Spleen (tissue), 11 donors: ENCODE measurements at regions not wholly inside any gene's neighbourhood (a gene's known extent, or its start where the extent isn't known, plus 50 kb on each side); places are given as distances from the start of the nearest gene placed in this dataset.
"Not testable (repeated sequence)": the region's sequence is repeated elsewhere in the genome, so short reads cannot be mapped to it uniquely, and the experiment has no call there.

Source experiments
- DNase-seq: peaks from one replicate; pipeline ENCODE4 v3.0.0-alpha.2; 2020
- H3K27ac ChIP-seq, 8 donors: fragments of 200-600 bp; sonication (generic) in 7 of 8; 1 replicate in 4 of 8; 2 replicates in 4 of 8; pipeline versions ENCODE4 v1.5.0 to v1.8.0; 2016 to 2021; ENCODE audit warnings: inconsistent platforms in 4 of 8, mild to moderate bottlenecking in 4 of 8, moderate library complexity in 1 of 8
- H3K27me3 ChIP-seq, 7 donors: fragments of 200-600 bp; sonication (generic) in 6 of 7; replicated peaks in 1 of 7; 1 replicate in 4 of 7; 2 replicates in 3 of 7; pipeline versions ENCODE4 v1.5.0 to v1.8.0; 2016 to 2021; ENCODE audit warnings: inconsistent platforms in 3 of 7, mild to moderate bottlenecking in 1 of 7
- H3K36me3 ChIP-seq, 6 donors: fragments of 200-600 bp; sonication (generic) in 5 of 6; 1 replicate in 4 of 6; 2 replicates in 2 of 6; pipeline versions ENCODE4 v1.5.0 to v1.8.0; 2016 to 2021; ENCODE audit warnings: inconsistent platforms in 2 of 6
- H3K4me1 ChIP-seq, 6 donors: fragments of 200-600 bp; sonication (generic) in 5 of 6; 1 replicate in 3 of 6; 2 replicates in 3 of 6; pipeline versions ENCODE4 v1.5.0 to v1.8.0; 2016 to 2021; ENCODE audit warnings: inconsistent platforms in 3 of 6
- H3K4me3 ChIP-seq, 8 donors: fragments of 200-600 bp; sonication (generic) in 7 of 8; 1 replicate in 4 of 8; 2 replicates in 4 of 8; pipeline versions ENCODE4 v1.5.0 to v1.8.0; 2016 to 2021; ENCODE audit warnings: inconsistent platforms in 4 of 8, mild to moderate bottlenecking in 4 of 8, moderate library complexity in 2 of 8
- H3K9me3 ChIP-seq, 8 donors: fragments of 200-600 bp; sonication (generic) in 7 of 8; 1 replicate in 4 of 8; 2 replicates in 4 of 8; pipeline versions ENCODE4 v1.5.0 to v1.8.0; 2016 to 2021; ENCODE audit warnings: inconsistent platforms in 4 of 8
- POLR2A ChIP-seq, 3 donors: fragments of 450-650 bp; IDR thresholded peaks; one replicate each; pipeline ENCODE4 v1.5.1; 2017; ENCODE audit warnings: antibody characterized with exemption in 3 of 3, mild to moderate bottlenecking in 1 of 3
- POLR2AphosphoS5 ChIP-seq, 3 donors: sonication (generic); formaldehyde crosslinking; IDR thresholded peaks; one replicate each; pipeline ENCODE4 v1.5.1; 2017; ENCODE audit warnings: antibody characterized with exemption in 3 of 3
- WGBS, 5 donors: extraction: QIAGEN DNeasy Blood & Tissue Kit in 3 of 5; methylation state at CpG; one replicate each; pipeline versions ENCODE4 v1.1.5 to v1.1.7; 2013 to 2018; 5-methylcytosine and 5-hydroxymethylcytosine counted together
- intact Hi-C: fragments of 100-400 bp; cut with DNase I; formaldehyde crosslinking; loops from one replicate; pipeline ENCODE4 v1.15.0; 2023; ENCODE audit warnings: low total_unique reads
- TF ChIP-seq, protein P1 (sequence below), 11 experiments: fragments of 200-600 bp in 7 of 11; fragments of 450-650 bp in 4 of 11; sonication (generic) in 4 of 11; IDR thresholded peaks in 8 of 11; conservative IDR thresholded peaks in 3 of 11; 1 replicate in 7 of 11; 2 replicates in 4 of 11; pipeline versions ENCODE4 v1.4.0 to v1.8.0; 2016 to 2021; ENCODE audit warnings: antibody characterized with exemption in 11 of 11, inconsistent platforms in 4 of 11, mild to moderate bottlenecking in 1 of 11
- donor health status: healthy with polysubstance abuse.
- donor health status: DM: no; HTN: no; CAD: no; lungs with moderate emphysema.
- donor health status: DM: no; HTN: no; CAD: no.
- donor health status: Bipolar disorder and iron deficiency.
- donor health status: healthy.
- donor health status: DM: no; HTN: no; CAD: no.
- donor health status: DM: yes; HTN: yes; CAD: no.

DNA sequence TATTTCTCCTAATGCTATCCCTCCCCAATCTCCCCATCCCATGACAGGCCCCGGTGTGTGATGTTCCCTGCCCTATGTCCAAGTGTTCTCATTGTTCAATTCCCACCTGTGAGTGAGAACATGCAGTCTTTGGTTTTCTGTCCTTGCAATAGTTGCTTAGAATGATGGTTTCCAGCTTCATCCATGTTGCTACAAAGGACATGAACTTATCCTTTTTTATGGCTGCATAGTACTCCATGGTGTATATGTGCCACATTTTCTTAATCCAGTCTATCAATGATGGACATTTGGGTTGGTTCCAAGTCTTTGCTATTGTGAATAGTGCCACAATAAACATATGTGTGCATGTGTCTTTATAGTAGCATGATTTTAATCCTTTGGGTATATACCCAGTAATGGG, 51.3 kb upstream of the RIOK2 start:
- H3K36me3 ChIP-seq, H3K4me3 ChIP-seq, H3K4me1 ChIP-seq, H3K27ac ChIP-seq, intact Hi-C loops, DNase-seq, H3K27me3 ChIP-seq: not testable (repeated sequence)
- WGBS, 5 donors, result 87 to 100% (median 96%) methylated on average over 1 of the region's 1 CpG
- peaks cover 0 to 13% (median 5%) of the 10 kb centered on the region in 8 donors for H3K9me3 ChIP-seq

DNA sequence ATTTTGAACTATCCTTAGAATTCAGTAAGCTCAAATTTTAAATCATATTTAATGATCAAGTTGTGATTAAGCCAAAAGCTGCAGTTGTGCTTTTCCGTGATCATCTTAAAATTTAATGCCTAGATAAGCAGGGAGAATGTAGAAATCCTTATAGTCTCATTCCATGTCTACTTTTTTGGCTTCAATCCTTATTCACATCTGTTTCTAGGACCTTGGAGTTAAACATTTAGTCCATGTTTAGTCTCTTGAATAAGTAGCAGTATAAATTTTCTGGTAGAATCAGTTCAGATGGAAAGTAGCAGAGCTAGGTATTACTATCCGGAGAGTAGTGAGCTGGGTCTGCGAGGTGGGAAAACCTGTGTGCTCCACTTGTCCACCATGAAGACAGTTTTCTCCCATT, 59.3 kb upstream of the RIOK2 start:
- Histone ChIP-seq H3K36me3 (no peaks in the 10 kb centered on the region), H3K9me3 (peaks cover 0 to 4% (median 0%) of the 10 kb centered on the region in 8 donors), H3K4me1 (no peaks in the 10 kb centered on the region), H3K27me3 (no peaks in the 10 kb centered on the region), H3K4me3 (no peak overlapping the region), H3K27ac (no peak overlapping the region)
- intact Hi-C loops, result no loop called here
- DNase-seq, result no peak
- 64 to 80% (median 75%) methylated on average over 3 of the region's 3 CpGs for WGBS, 5 donors
- no peak for TF ChIP-seq POLR2A (IDR thresholded peaks at IDR 0.05)
- TF ChIP-seq, protein P1, sequence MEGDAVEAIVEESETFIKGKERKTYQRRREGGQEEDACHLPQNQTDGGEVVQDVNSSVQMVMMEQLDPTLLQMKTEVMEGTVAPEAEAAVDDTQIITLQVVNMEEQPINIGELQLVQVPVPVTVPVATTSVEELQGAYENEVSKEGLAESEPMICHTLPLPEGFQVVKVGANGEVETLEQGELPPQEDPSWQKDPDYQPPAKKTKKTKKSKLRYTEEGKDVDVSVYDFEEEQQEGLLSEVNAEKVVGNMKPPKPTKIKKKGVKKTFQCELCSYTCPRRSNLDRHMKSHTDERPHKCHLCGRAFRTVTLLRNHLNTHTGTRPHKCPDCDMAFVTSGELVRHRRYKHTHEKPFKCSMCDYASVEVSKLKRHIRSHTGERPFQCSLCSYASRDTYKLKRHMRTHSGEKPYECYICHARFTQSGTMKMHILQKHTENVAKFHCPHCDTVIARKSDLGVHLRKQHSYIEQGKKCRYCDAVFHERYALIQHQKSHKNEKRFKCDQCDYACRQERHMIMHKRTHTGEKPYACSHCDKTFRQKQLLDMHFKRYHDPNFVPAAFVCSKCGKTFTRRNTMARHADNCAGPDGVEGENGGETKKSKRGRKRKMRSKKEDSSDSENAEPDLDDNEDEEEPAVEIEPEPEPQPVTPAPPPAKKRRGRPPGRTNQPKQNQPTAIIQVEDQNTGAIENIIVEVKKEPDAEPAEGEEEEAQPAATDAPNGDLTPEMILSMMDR (IDR thresholded peaks at IDR 0.05 in 8 of 11, conservative IDR thresholded peaks at IDR 0.05 in 3 of 11), result no peak
- TF ChIP-seq POLR2AphosphoS5 (IDR thresholded peaks at IDR 0.05), result no peak

DNA sequence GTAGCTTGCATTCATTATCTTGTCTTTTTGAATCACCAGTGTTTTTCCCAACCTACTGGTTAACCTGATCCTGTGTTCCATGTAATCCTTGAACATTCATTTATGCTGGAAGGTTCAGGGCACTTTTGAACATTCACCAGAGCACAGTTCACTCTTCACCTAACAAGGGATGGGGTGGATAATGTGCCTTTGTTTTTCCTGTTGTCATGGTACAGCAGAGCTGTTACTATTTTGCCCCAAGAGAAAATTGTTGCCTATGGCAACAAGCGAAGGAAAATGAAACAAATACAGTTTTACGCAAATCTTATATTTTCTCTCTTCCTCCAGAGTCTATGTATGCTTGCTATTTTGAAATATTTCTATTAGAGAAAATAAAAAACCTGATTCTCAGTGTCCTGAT, 60.3 kb upstream of the RIOK2 start:
- DNase-seq, result no peak
- Histone ChIP-seq H3K9me3 (peaks cover 0 to 4% (median 0%) of the 10 kb centered on the region in 8 donors), H3K27me3 (no peaks in the 10 kb centered on the region), H3K36me3 (no peaks in the 10 kb centered on the region), H3K4me3 (no peak overlapping the region), H3K27ac (no peak overlapping the region), H3K4me1 (no peaks in the 10 kb centered on the region)
- 83 to 93% (median 89%) methylated on average over 2 of the region's 2 CpGs for WGBS, 5 donors
- intact Hi-C loops, result no loop called here
- TF ChIP-seq POLR2A (IDR thresholded peaks at IDR 0.05), result no peak
- TF ChIP-seq, protein P1 (IDR thresholded peaks at IDR 0.05 in 8 of 11, conservative IDR thresholded peaks at IDR 0.05 in 3 of 11), result no peak
- TF ChIP-seq POLR2AphosphoS5 (IDR thresholded peaks at IDR 0.05), result no peak

DNA sequence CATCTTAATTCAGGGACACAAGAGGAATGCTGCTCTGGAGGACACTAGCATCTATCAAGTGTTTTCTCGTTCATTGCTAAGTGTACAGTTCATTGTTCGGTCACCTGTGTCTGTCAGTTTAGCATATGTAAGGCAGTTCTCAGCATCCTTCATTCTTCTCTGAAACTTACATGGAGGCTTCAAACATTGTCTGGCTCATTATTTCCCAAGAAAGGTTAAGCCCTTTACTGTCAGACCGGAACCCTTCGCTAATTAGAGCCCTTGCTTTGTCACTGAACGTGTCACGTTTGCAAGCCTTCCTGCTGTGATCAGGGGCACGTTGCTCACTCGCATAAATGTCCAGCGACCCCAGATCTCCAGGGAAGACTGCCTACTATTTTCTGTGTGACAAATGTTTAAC, 62.3 kb upstream of the RIOK2 start:
- Histone ChIP-seq H3K36me3 (no peaks in the 10 kb centered on the region), H3K9me3 (no peaks in the 10 kb centered on the region), H3K4me3 (no peak overlapping the region), H3K27me3 (no peaks in the 10 kb centered on the region), H3K4me1 (no peaks in the 10 kb centered on the region), H3K27ac (no peak overlapping the region)
- TF ChIP-seq POLR2A (IDR thresholded peaks at IDR 0.05), result no peak
- TF ChIP-seq, protein P1 (IDR thresholded peaks at IDR 0.05 in 8 of 11, conservative IDR thresholded peaks at IDR 0.05 in 3 of 11), result no peak
- TF ChIP-seq POLR2AphosphoS5 (IDR thresholded peaks at IDR 0.05), result no peak
- intact Hi-C loops, result no loop called here
- 69 to 86% (median 74%) methylated on average over 9 of the region's 9 CpGs for WGBS, 5 donors
- no peak for DNase-seq

DNA sequence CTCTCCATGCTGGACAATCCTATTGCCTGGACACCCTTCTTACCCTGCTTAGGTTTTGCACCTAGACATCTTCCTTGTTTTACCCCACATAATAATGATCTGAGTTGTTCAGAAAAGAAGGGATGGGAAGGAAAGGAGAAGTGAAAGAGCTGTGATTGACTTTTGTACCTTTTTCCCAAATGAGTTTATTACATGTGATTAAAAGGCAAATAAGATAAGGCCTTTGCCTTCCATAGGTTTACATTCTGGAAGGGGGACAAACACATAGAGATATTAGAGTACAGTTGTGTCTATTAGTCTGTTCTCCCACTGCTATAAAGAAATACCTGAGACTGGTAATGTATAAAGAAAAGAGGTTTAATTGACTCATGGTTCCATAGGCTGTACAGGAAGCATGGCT, 67.1 kb upstream of the RIOK2 start:
- Histone ChIP-seq H3K4me1 (no peaks in the 10 kb centered on the region), H3K36me3 (no peaks in the 10 kb centered on the region), H3K27me3 (no peaks in the 10 kb centered on the region), H3K4me3 (no peak overlapping the region), H3K27ac (no peak overlapping the region), H3K9me3 (peaks cover 0 to 18% (median 7%) of the 10 kb centered on the region in 8 donors)
- intact Hi-C loops, result no loop called here
- DNase-seq, result no peak
- TF ChIP-seq, protein P1 (IDR thresholded peaks at IDR 0.05 in 8 of 11, conservative IDR thresholded peaks at IDR 0.05 in 3 of 11), result no peak
- no peak for TF ChIP-seq POLR2A (IDR thresholded peaks at IDR 0.05)
- no peak for TF ChIP-seq POLR2AphosphoS5 (IDR thresholded peaks at IDR 0.05)
